ENCODE measurements at regions not wholly inside any gene's neighbourhood (a gene's known extent, or its start where the extent isn't known, plus 50 kb on each side); places are given as distances from the start of the nearest gene placed in this dataset.

DNA sequence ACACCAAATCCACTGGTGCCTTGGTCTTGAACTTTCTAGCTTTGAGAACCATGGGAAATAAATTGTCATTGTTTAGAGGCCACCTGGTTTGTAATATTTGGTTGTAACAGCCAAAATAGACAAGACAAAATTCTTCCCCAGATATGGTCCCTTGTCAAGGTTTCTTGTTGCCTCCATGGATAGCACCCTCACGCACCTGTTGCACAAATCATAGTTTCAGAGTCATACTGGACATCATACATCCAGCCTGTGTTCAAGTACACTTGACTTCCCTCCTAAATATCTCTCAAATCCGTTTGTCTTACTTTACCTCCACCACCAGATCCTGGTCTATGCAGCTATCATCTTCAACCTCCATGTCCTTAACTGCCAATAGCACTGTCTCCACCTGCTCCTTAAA is 256.7 kb upstream of the IGFBP3 start:
- no peak for DNase-seq (ENCODE audit: low read depth)

DNA sequence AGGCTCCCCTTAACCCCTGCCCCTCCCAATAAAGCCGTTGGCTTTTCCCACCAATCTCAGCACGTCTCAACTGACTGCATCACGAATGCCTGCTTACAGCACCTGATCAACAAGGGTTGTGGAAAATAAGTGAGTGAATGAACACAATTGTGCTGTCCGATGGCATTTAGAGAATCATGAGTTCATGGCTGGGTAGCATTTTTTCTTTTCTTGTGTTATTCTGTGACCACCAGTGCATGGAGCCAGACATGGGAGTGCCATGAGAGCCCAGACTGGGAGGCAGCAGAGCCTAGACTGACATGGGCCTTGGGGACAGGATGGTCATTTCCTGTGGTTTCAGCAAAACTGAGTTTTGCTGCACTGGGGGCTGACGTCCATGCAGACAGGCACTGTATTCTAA is 254.1 kb upstream of the IGFBP3 start:
- no peak for DNase-seq (ENCODE audit: low read depth)

- no peak for DNase-seq (ENCODE audit: low read depth)
Observed at GRCh38 chr7:46174196-46174580, 253.1 kb upstream of the IGFBP3 start.

- no peak for DNase-seq (ENCODE audit: low read depth)
Observed at GRCh38 chr7:46173476-46174195, 252.6 kb upstream of the IGFBP3 start.

- peak; percentile 36 for DNase-seq (ENCODE audit: low read depth)
Observed at GRCh38 chr7:46170792-46171191, 249.7 kb upstream of the IGFBP3 start.

DNA sequence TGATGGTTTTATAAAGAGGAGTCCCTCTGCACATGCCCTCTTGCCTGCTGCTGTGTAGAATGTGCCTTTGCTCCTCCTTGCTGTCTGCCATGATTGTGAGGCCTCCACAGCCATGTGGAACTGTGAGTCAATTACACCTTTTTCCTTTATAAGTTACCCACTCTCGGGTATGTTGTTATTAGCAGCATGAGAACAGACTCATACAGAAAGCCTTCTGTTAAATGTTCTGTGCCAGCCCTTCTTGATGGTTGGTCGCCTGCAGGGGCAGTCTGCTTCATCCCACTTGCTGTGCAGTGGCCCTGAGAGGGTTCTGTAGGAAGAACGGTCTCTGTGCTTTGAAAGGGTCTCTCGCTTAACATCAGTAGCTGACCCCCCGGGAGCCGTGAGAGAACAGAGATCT is 248.9 kb upstream of the IGFBP3 start:
- DNase-seq (ENCODE audit: low read depth) = no peak

- no peak for DNase-seq (ENCODE audit: low read depth)
Observed at GRCh38 chr7:46169384-46169755, 248.3 kb upstream of the IGFBP3 start.

DNA sequence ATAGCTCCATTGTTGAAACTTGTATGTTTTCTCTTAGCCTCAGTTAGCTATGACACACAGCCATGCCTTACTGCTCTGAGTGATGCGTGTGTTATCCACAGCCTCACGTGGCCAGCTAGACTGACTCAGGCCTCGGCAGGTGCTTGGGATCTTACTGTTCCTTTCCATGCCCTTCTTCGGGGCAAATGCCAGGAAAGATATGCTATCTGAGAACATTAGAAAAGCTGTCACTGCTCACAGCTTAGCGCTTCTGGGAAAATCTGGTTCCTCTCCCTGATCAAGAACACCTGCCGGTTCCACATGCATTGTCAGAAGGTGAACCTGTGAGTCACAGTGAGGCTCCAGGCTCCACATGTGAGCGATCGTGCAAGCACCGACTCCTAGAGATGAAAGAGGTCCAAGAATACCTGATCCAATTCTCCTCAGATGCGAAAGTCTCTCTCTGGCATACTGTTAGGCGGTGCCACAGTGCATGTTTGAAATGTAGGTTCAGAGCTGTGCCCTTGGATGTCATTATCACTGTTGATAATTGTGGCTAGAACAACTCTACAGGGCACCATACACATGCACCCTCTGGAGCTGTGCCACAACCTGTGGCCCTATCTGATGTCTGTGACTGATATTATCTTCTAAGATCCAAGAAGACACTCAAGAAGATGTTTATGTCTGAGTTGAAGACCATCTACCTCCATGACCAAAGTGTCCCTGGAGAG is 247.8 kb upstream of the IGFBP3 start:
- peak; percentile 81 for DNase-seq (ENCODE audit: low read depth)

DNA sequence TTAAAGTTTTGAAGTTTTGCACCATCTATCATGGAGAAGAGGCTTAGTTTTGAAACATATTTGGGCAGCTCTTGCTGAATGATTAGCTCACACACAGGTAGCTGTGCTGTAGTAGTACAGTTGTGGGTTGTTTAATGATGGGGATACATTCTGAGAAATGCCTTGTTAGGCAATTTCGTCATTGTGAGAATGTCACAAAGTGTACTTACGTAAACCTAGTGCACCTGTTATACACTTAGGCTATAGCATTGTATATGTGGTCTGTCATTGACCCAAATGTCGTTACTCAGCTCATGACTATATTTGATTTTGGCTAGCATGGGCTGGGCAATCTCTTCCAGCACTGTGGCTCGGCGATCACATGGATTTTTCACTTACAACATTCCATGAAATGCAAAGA is 247.2 kb upstream of the IGFBP3 start:
- no peak for DNase-seq (ENCODE audit: low read depth)

DNA sequence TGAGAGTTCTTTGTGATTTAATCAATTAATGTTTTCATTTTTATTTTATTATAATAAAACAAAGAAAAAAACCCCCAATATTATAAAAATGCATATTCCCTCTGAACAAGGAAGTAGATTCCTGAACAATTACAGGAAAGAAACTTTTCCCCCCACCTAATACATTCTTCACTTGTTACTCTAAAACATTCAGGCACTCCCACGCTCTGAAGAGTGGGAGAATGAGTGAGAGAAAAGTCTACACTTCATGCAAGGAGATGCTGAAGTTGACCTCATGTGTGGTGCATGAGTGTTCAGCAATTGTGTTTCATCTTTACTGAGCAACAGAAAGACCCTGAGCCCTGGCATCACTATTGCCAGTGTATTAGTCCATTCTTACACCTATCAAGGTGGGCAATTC is 244.2 kb upstream of the IGFBP3 start:
- no peak for DNase-seq (ENCODE audit: low read depth)

DNA sequence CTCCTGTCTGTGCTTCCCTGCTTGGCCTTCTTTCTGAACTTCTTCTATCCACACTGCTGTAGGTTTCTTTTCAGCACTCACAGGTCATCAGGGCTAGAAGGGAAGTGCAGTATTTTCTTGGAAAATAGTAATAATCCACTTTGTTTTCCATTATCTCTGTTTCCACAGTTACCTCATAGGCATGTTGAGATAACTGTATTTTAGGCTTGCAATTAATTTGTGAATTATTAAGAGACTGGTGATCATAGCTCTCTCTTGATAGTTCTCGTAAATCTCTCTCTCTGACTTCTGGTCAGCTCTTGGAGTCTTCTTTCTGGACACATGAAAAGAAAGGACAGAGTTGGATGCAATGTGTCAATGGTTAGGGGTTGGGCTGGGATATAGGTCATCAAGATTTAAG is 243.6 kb upstream of the IGFBP3 start:
- no peak for DNase-seq (ENCODE audit: low read depth)

GRCh38 chr7:46163246-46163645 is 242.2 kb upstream of the IGFBP3 start:
- DNase-seq (ENCODE audit: low read depth) = no peak

DNA sequence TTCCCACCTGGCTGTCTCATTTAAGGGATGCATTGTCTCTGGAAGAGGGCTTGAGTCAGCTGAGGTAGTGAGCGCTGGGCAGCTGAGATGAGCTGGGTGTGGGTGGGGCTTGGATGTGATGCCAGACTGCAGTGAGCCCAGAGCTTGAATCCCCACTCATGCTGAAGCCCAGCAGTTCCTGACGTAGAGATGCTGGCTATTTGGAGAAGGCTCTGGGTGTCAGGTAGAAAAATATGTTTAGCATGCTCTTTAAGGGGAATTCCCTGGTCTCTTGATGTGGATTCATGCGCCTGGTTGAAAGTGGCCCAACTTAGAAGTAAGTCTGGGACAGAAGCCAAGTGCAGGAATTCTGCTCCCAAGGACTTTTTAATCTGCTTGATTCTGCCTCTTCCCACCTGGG is 241.5 kb upstream of the IGFBP3 start:
- no peak for DNase-seq (ENCODE audit: low read depth)

GRCh38 chr7:46160861-46161260 is 239.8 kb upstream of the IGFBP3 start:
- peak; percentile 89 for DNase-seq (ENCODE audit: low read depth)

GRCh38 chr7:46157931-46158330 is 236.9 kb upstream of the IGFBP3 start:
- no peak for DNase-seq (ENCODE audit: low read depth)

DNA sequence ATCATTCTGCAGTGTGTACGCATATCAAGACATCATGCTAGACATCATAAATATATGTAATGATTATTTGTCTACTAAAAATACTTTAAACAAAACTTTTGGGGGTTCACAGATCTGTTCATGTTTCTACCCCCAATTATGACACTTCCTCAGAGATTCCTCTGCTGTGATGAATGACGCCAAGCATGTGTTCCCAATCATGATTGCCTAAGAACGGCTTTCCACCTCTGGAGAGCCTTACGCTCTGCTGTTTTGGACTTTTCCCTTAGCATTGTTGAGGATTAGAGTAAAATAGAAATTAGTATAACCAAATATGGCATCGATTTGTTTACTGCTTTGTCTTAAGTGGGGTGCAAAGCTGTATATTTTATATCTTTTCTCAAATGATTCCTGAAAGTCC is 236.3 kb upstream of the IGFBP3 start:
- DNase-seq (ENCODE audit: low read depth) = no peak

GRCh38 chr7:46156853-46157252 is 235.8 kb upstream of the IGFBP3 start:
- no peak for DNase-seq (ENCODE audit: low read depth)

DNA sequence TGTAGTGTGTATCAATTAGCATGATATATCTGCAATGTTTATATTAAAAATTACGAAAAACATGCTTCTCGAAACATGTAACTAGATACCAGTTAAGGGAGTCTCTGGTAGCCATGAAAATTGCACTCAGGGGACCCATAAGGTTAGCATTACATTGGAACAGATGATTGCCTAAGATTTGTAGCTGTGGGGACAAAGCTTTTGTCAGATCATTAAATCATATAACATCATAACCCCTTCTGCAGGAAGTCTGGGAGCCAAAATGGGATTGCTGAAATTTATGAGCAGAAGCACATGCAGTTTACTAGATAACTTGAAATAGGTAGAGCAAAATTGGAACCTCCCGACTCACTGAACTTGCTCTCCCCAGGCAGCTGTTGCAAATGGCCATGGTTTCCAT is 235.0 kb upstream of the IGFBP3 start:
- DNase-seq (ENCODE audit: low read depth) = no peak

- no peak for DNase-seq (ENCODE audit: low read depth)
Observed at GRCh38 chr7:46155367-46155766, 234.3 kb upstream of the IGFBP3 start.

GRCh38 chr7:46153951-46154787 is 233.1 kb upstream of the IGFBP3 start:
- DNase-seq (ENCODE audit: low read depth) = no peak

GRCh38 chr7:46153583-46153950 is 232.5 kb upstream of the IGFBP3 start:
- DNase-seq (ENCODE audit: low read depth) = no peak

DNA sequence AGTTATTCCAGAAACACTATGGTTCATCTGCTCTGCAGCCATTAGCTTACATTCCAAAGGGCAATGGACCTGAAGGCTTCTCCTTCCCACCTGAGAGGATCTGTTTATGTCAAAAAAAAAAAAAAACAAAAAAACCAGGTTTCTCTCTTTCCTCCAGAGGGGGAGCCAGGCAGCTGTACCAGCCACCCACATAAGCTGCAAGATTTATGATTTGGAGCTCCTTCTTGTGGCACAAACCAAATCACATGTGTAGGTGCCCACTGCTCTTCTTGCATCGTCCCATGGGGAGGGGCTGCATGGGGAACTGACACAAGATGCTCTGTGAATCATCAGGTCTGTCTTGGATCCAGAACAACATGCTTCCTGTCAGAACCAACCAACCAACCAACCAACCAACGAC is 231.6 kb upstream of the IGFBP3 start:
- peak; percentile 44 for DNase-seq (ENCODE audit: low read depth)

- no peak for DNase-seq (ENCODE audit: low read depth)
Observed at GRCh38 chr7:46150721-46151120, 229.6 kb upstream of the IGFBP3 start.
